ENCODE measurements at regions not wholly inside any gene's neighbourhood (a gene's known extent, or its start where the extent isn't known, plus 50 kb on each side); places are given as distances from the start of the nearest gene placed in this dataset.
A peak's percentile ranks its signal among the peaks of the same experiment; 100 is the strongest.

GRCh38 chr13:105196052-105196451, 1339.4 kb downstream of the EFNB2 start:
- H3K4me3 ChIP-seq (ENCODE audit: low read depth, low read length): no peak overlapping the region
- DNase-seq (ENCODE audit: low read depth): peak; percentile 26
- TF ChIP-seq, protein P1, sequence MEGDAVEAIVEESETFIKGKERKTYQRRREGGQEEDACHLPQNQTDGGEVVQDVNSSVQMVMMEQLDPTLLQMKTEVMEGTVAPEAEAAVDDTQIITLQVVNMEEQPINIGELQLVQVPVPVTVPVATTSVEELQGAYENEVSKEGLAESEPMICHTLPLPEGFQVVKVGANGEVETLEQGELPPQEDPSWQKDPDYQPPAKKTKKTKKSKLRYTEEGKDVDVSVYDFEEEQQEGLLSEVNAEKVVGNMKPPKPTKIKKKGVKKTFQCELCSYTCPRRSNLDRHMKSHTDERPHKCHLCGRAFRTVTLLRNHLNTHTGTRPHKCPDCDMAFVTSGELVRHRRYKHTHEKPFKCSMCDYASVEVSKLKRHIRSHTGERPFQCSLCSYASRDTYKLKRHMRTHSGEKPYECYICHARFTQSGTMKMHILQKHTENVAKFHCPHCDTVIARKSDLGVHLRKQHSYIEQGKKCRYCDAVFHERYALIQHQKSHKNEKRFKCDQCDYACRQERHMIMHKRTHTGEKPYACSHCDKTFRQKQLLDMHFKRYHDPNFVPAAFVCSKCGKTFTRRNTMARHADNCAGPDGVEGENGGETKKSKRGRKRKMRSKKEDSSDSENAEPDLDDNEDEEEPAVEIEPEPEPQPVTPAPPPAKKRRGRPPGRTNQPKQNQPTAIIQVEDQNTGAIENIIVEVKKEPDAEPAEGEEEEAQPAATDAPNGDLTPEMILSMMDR (conservative IDR thresholded peaks at IDR 0.05; ENCODE audit: low read depth, low read length): no peak

DNA sequence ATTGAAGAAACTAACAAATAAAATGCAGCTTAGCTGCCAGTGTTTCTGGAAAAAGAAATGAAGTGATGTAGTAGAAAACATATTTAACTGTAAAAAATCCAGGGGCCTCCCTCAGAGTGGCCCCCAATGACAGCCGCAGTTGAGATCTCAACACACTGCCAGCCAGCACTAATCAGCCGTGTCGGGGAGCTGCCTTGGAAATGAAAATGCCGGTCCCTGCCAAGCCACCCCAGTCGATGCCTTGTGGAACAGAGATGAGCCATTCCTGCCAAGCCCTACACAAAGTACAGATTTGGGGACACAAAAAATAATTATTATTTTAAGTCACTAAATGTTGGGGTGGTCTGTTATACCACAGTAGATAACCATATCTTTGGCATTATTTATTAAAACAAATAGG, 1342.4 kb downstream of the EFNB2 start:
- H3K4me3 ChIP-seq (ENCODE audit: low read depth, low read length): no peak overlapping the region
- TF ChIP-seq, protein P1 (conservative IDR thresholded peaks at IDR 0.05; ENCODE audit: low read depth, low read length): no peak
- DNase-seq (ENCODE audit: low read depth): no peak

GRCh38 chr13:105184201-105184600, 1351.3 kb downstream of the EFNB2 start:
- H3K4me3 ChIP-seq (ENCODE audit: low read depth, low read length): no peak overlapping the region
- no peak for DNase-seq (ENCODE audit: low read depth)
- TF ChIP-seq, protein P1 (conservative IDR thresholded peaks at IDR 0.05; ENCODE audit: low read depth, low read length): no peak

- DNase-seq (ENCODE audit: low read depth): no peak
- TF ChIP-seq, protein P1 (conservative IDR thresholded peaks at IDR 0.05; ENCODE audit: low read depth, low read length): no peak
- H3K4me3 ChIP-seq (ENCODE audit: low read depth, low read length): no peak overlapping the region
These were observed 1358.1 kb downstream of the EFNB2 start for GRCh38 chr13:105177265-105177900.

DNA sequence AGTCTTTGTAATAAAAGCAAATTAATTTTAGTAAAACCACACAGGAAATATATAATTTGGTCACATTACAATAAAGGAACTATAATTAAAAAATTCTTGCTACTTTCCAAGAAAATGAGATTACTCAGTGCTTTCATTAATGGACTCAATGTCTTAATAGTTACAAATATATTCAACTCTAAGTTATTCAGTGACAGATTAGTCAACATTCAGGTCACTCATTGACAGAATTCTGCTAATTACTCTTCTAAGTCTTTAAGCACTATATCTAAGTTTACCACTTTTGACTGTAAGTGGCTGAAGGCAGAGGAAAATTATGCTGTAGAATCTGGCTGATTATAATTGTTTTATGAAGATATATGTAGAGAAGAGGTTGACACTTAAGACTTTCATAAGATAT, 1365.0 kb downstream of the EFNB2 start:
- peak; percentile 49 for DNase-seq (ENCODE audit: low read depth)
- TF ChIP-seq, protein P1 (conservative IDR thresholded peaks at IDR 0.05; ENCODE audit: low read depth, low read length): no peak
- H3K4me3 ChIP-seq (ENCODE audit: low read depth, low read length): no peak overlapping the region

- H3K4me3 ChIP-seq (ENCODE audit: low read depth, low read length): no peak overlapping the region
- DNase-seq (ENCODE audit: low read depth): no peak
- TF ChIP-seq, protein P1 (conservative IDR thresholded peaks at IDR 0.05; ENCODE audit: low read depth, low read length): no peak
These were observed 1367.2 kb downstream of the EFNB2 start for GRCh38 chr13:105168295-105168694.

- H3K4me3 ChIP-seq (ENCODE audit: low read depth, low read length): no peak overlapping the region
- TF ChIP-seq, protein P1 (conservative IDR thresholded peaks at IDR 0.05; ENCODE audit: low read depth, low read length): no peak
- DNase-seq (ENCODE audit: low read depth): no peak
These were observed 1368.1 kb downstream of the EFNB2 start for GRCh38 chr13:105167385-105167784.
